ENCODE measurements at regions not wholly inside any gene's neighbourhood (a gene's known extent, or its start where the extent isn't known, plus 50 kb on each side); places are given as distances from the start of the nearest gene placed in this dataset.

DNA sequence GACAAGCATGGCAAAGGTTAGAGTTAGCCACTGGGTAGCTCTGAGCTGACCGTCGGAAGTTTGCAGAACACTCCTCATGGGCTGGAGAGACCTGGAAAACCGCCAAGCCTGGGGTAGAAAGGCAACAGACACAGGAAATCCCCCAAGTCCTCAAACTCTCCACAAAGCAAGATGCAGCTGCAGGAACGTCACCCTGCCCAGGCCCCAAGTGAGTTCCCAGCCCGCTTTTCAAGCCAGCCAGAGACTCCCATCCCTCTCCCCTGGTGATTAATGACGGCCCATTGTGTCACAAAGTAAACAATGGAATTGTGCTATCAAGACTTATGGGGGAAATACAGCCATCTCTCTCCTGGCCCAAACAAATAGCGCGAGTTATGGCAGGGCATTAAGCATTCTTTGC is 633.0 kb downstream of the TBC1D22A start:
- no peak for TF ChIP-seq POLR2AphosphoS5 (IDR thresholded peaks at IDR 0.05)
- TF ChIP-seq POLR2A (IDR thresholded peaks at IDR 0.05) = no peak
- TF ChIP-seq, protein P1, sequence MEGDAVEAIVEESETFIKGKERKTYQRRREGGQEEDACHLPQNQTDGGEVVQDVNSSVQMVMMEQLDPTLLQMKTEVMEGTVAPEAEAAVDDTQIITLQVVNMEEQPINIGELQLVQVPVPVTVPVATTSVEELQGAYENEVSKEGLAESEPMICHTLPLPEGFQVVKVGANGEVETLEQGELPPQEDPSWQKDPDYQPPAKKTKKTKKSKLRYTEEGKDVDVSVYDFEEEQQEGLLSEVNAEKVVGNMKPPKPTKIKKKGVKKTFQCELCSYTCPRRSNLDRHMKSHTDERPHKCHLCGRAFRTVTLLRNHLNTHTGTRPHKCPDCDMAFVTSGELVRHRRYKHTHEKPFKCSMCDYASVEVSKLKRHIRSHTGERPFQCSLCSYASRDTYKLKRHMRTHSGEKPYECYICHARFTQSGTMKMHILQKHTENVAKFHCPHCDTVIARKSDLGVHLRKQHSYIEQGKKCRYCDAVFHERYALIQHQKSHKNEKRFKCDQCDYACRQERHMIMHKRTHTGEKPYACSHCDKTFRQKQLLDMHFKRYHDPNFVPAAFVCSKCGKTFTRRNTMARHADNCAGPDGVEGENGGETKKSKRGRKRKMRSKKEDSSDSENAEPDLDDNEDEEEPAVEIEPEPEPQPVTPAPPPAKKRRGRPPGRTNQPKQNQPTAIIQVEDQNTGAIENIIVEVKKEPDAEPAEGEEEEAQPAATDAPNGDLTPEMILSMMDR (IDR thresholded peaks at IDR 0.05) = no peak
- no peak for TF ChIP-seq EP300 (IDR thresholded peaks at IDR 0.05)
